Ishikawa (cell line): ENCODE measurements at regions not wholly inside any gene's neighbourhood (a gene's known extent, or its start where the extent isn't known, plus 50 kb on each side); places are given as distances from the start of the nearest gene placed in this dataset.

Source experiments
- CEBPB ChIP-seq: IDR thresholded peaks from 2 replicates; pipeline ENCODE4 v1.6.1; 2012
- EP300 ChIP-seq: IDR thresholded peaks from 2 replicates; pipeline ENCODE4 v1.6.1; 2012; ENCODE audit warnings: borderline replicate concordance
- FOXM1 ChIP-seq: IDR thresholded peaks from 2 replicates; pipeline ENCODE4 v1.6.1; 2012; ENCODE audit warnings: low read depth, borderline replicate concordance
- TAF1 ChIP-seq: IDR thresholded peaks from 2 replicates; pipeline ENCODE4 v1.6.1; 2012; ENCODE audit warnings: low read depth, mild to moderate bottlenecking
- TCF12 ChIP-seq: IDR thresholded peaks from 2 replicates; pipeline ENCODE4 v1.6.1; 2012; ENCODE audit warnings: low read depth
- TEAD4 ChIP-seq: IDR thresholded peaks from 2 replicates; pipeline ENCODE4 v1.6.1; 2012
- YY1 ChIP-seq: IDR thresholded peaks from 2 replicates; pipeline ENCODE4 v1.6.1; 2012; ENCODE audit warnings: low read depth
- ZBTB7A ChIP-seq: IDR thresholded peaks from 2 replicates; pipeline ENCODE4 v1.6.1; 2012; ENCODE audit warnings: low read depth
- TF ChIP-seq, protein P1 (sequence below): IDR thresholded peaks from 2 replicates; pipeline ENCODE4 v1.6.1; 2012

DNA sequence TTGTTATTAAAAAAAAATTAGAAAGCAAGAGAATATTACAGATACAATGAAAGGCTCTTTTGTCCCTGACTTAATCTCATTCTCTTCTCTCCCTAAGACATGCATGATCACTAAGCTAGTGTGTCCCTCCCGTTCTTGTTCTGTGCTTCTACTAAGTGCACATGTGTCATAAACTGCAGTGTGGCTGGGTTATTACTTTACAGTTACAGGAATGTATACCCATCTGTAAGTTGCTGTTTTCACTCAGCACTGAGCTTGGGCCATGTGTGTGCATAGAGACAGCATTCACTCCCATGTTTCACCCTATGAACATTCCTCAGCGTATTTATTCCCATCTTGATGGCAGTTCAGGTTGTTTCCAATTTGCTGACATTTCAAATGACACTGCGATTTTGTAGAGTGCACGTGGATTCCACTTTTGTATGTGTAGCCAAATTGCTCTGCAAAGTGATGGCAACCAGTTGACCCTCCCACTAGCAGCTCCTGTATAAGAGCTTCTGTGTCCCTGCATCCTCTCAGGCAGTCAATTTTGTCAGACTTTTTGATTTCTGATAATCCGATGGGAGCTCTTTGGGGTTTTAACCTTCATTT lies 145.8 kb upstream of the UBE2E1 start:
- TF ChIP-seq FOXM1 (no peak), TEAD4 (no peak), TAF1 (no peak), YY1 (no peak), TCF12 (no peak), EP300 (no peak), ZBTB7A (no peak), CEBPB (no peak)
- TF ChIP-seq, protein P1, sequence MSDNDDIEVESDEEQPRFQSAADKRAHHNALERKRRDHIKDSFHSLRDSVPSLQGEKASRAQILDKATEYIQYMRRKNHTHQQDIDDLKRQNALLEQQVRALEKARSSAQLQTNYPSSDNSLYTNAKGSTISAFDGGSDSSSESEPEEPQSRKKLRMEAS = no peak
